ENCODE measurements at regions not wholly inside any gene's neighbourhood (a gene's known extent, or its start where the extent isn't known, plus 50 kb on each side); places are given as distances from the start of the nearest gene placed in this dataset.

DNA sequence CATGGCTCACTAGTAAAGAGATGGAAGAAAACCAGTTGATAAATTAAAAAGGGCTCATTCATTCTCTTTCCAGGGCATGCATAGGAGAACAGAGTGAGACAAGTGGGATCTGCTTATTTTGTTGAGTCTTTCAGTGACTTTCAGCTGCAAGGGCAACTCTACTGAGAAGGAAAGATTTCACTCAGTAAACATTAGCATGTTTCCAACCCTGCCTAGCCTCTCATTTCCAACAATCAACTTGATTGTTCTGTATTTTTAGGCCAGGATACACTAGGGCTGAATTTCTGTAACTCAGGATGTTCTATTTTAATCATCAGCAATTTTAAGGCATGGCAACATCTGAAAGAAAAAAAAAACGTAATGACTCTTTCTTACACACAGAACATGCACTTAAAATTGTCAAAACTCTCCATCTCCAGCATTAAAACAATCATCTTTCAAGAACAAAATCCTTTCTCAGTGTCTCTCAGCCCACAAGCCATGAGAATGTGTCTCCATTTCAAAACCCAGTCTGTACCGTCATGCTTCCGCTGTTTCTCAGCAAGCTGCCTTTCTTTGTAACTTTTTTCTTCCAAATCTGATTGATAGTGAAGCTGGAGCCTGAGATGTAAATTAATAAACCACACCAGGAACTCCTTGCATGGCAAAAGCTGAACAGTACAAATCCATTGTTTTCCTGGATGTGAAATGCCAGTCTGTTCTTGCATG lies 147.2 kb upstream of the KLF14 start:
- DNase-seq = no peak

DNA sequence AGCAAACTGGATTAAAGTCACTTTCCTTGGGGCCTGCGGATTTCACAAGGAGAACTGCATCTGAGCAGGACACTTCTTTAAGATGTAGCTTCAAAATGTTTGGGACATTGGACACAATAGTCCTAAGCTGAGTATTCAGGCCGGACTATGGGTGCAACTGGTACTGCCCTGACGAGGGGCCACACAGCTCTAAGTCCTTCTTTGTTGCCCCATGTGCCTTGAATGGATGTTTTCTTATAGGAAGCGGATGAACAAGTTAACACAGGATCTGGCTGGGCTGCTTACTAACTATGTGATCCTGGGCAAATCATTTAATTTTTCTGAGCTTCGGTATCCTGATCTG lies 147.8 kb upstream of the KLF14 start:
- DNase-seq = no peak

DNA sequence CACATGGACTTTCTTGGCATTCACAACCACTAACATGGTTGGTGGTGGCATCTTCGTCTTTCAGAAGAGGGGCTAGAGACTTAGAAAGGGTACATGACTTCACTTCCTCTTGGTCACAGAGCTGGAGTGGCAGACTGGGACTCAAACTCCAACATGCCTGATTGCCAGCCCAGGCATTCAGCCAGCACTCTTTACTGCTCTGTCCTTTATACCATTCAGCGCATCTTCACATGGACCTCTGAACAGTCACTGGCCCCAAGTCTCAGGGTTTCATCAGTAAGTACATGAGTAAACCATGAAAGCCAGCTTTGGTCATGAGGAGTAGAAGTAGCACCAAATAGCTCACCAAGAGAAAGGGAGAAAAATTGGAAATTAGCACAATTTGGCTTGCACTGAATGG lies 148.4 kb upstream of the KLF14 start:
- DNase-seq = no peak

GRCh38 chr7:130883928-130884327 lies 149.9 kb upstream of the KLF14 start:
- no peak for DNase-seq

- peak; percentile 97 for DNase-seq
Measured at GRCh38 chr7:130884437-130885417, 150.7 kb upstream of the KLF14 start.

DNA sequence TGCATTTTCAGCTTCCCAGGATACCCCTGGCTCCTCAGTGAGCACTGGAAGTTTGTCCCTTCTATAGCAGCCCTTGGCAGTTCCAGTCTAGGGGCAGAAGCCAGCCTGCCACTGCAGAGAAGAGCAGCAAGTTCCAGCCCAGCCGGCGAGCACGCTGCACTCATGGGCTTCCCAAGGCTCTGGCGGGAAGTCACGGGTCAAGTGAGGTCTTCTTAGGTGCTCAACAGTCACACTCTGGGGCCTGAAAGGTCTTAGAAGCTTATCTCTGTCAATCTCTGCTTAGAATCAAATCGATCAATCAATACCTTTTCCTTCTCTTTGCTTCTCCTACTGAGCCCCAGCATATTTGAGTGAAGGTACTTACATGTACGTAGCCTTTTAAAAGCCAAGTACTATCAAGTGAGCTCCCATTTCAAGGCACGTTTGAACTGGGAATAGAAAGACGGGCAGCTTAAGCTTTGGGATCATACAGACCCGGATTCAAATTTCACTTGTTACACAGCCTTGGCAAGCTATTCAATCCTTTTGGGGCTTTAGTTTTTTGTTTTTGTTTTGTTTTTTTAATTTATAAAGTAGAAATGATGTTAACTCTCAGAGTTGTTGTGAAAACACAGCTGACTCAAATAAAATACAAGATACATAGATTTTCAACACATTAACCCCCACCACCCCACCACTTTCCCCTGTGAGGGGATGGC lies 152.6 kb upstream of the KLF14 start:
- no peak for DNase-seq

- peak; percentile 93 for DNase-seq
Measured at GRCh38 chr7:130887182-130887956, 153.4 kb upstream of the KLF14 start.

- no peak for DNase-seq
Measured at GRCh38 chr7:130887957-130888371, 154.0 kb upstream of the KLF14 start.

DNA sequence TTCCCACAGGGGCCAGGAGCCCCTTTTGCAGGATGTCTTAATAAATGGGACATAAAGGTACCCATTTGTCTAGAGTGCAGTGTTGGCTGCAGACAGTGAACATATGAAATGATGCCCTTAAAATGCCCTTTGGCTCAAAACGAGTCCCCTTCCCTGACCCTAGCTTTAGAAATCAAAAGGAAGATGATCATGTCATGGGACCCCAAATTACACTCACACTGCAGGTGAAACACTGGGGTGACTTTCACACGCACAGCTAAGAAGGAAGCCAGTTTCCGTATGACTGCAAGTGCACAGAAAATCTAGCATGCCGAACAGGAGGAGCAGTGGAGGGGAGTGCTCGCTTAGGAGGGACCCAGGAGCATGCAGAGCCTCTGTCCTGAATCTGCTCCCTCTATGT lies 154.5 kb upstream of the KLF14 start:
- DNase-seq = no peak

DNA sequence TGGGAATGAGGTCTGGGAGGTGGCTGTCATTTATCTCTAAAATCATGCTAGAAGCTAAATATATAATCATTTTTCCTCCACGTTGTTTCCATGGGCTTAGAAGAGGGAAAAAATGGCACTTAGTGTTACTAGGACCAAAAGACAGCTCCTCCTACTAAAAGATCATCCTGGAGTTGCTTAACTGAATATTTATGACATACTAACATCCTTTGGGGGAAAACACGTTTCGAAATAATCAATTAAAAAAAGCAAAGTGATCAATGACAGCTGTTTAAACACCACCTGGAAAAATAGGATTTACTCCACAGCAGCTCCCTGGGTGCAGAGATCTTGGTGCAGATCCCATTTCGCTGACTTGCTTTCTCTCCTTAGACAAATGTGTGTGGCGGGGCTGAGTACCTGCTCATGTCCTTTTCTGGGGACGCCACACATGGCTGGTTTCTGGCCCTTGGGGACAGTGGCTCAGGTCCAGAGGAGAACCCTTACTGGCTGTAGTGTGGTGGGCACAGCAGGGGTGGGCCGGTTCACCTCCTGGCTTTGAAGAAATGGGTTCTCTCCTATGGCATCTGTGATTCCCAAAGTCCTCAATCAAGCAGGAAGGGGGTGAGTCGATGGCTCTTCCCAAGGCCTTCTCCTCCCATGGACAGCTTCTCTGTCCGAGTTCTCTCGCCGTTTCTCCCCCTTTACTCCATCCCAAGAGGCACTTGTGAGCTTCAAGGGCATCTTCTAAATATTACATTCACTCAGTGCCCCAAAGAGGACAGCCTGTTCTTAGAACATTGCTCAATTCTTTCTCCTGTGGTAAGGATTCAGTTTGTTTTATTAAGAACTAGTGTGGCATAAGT lies 156.4 kb upstream of the KLF14 start:
- DNase-seq = no peak

- peak; percentile 91 for DNase-seq
Measured at GRCh38 chr7:130891254-130892094, 157.5 kb upstream of the KLF14 start.

- peak; percentile 96 for DNase-seq
Measured at GRCh38 chr7:130893441-130893894, 159.5 kb upstream of the KLF14 start.

DNA sequence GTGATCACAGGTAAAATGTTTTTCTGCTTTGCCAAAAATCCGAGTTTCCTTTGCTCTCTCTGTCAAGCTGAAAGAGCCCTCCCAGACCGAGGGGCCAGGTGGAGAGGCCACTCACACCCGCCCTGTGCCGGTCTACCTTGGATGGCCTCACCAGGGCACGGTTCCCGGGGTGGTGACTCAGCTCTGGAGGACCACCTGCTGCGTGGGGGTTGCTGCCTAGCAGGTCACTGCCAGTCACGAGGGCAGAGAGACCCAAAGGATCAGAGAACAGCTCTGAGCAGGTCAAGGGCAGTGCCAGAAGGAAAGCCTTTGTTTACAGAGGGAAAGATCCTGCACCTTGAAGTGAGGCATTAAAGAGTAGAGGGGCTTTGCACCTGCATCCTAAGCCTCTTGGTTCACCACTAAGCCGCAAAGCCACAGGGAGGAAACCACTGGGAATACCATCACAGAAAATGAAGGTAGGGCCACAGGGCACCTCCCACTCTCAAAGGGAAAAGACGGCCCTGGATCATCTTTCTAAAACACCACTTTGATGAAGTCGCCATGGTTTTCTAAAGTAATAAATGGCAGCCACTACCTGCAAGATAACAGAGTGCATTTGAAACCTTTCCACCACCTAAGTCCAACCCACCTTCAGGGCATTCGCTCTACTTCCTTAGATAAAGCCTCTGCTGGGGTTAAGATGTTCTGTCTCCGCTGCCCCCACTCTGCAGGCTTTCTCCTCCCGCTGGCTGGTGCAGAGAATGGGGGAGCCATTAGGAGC lies 160.3 kb upstream of the KLF14 start:
- peak; percentile 55 for DNase-seq

GRCh38 chr7:130894909-130895750 lies 161.1 kb upstream of the KLF14 start:
- DNase-seq = no peak

GRCh38 chr7:130896051-130896881 lies 162.3 kb upstream of the KLF14 start:
- peak; percentile 50 for DNase-seq

DNA sequence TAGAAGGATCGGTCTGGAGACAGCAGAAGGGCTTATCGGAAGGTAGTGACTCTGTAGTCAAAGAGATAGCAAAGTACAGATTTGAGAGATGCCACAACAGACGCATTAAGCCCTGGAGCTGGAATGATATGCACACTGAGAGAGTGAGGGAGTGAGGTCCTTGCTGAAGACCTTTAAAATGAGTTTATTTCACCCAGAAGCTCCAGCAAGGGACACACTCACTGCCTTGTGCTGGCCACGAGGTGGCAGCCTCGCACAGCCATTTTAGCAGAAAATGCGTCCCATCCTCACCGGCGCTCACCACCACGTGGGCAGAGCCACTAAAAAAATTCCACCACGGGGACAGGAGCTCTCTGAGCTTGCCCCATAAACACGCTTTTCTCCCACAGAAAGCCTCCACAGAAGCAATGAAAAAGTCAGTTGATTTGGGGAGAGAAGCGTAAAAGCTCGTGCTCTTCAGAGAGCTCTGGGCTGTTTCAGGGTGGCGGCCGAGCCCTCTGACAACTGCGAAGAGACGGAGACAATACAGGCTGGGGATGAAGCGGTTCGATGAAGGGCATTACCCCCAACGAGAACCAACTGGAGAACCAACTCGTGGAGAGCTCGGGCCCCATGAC lies 163.0 kb upstream of the KLF14 start:
- peak; percentile 67 for DNase-seq

Data from kidney glomerular epithelial cell (primary cell).